Sigmoid colon (tissue), 4 donors: ENCODE measurements at regions not wholly inside any gene's neighbourhood (a gene's known extent, or its start where the extent isn't known, plus 50 kb on each side); places are given as distances from the start of the nearest gene placed in this dataset.

ENCODE experiments used
- CTCF ChIP-seq, 4 experiments: fragments of 450-650 bp in 3 of 4; fragments of 200-600 bp in 1 of 4; IDR thresholded peaks; one replicate each; pipeline ENCODE4 v1.5.1; 2016 to 2019; ENCODE audit warnings: antibody characterized with exemption in 4 of 4, mild to moderate bottlenecking in 3 of 4, moderate library complexity in 2 of 4
- EP300 ChIP-seq, 4 donors: sonication (generic); formaldehyde crosslinking; IDR thresholded peaks; one replicate each; pipeline ENCODE4 v1.6.1; 2017; ENCODE audit warnings: antibody characterized with exemption in 4 of 4
- POLR2A ChIP-seq, 2 donors: fragments of 450-650 bp; IDR thresholded peaks; one replicate each; pipeline ENCODE4 v1.6.1; 2016; ENCODE audit warnings: antibody characterized with exemption in 2 of 2, mild to moderate bottlenecking in 2 of 2, moderate library complexity in 2 of 2
- POLR2AphosphoS5 ChIP-seq, 4 donors: sonication (generic); formaldehyde crosslinking; IDR thresholded peaks; one replicate each; pipeline ENCODE4 v1.6.1; 2017; ENCODE audit warnings: antibody characterized with exemption in 4 of 4

GRCh38 chrX:138519296-138519695, 192.2 kb downstream of the FGF13 start:
- TF ChIP-seq POLR2AphosphoS5 (IDR thresholded peaks at IDR 0.05) (no peak), CTCF (IDR thresholded peaks at IDR 0.05) (no peak), POLR2A (IDR thresholded peaks at IDR 0.05) (no peak), EP300 (IDR thresholded peaks at IDR 0.05) (no peak)
